ENCODE measurements at regions not wholly inside any gene's neighbourhood (a gene's known extent, or its start where the extent isn't known, plus 50 kb on each side); places are given as distances from the start of the nearest gene placed in this dataset.

- Histone ChIP-seq H4K20me1 (ENCODE audit: insufficient read depth, low read length, poor library complexity, severe bottlenecking) (no peaks in the 10 kb centered on the region), H3K4me2 (ENCODE audit: low read depth, low read length, poor library complexity, severe bottlenecking) (no peak overlapping the region), H3K4me1 (ENCODE audit: insufficient read depth, low read length, poor library complexity, severe bottlenecking) (no peaks in the 10 kb centered on the region), H3K79me2 (ENCODE audit: insufficient read depth, low read length) (no peaks in the 10 kb centered on the region), H3K9ac (ENCODE audit: low read depth, low read length, poor library complexity, severe bottlenecking) (no peak overlapping the region), H3K4me3 (ENCODE audit: low read length, poor library complexity, severe bottlenecking) (no peak overlapping the region), H3K36me3 (ENCODE audit: insufficient read depth, low read length) (no peaks in the 10 kb centered on the region), H3K27me3 (ENCODE audit: insufficient read depth, low read length, poor library complexity, severe bottlenecking) (no peaks in the 10 kb centered on the region), H3F3A (ENCODE audit: low read depth) (no peaks in the 10 kb centered on the region), H2AFZ (ENCODE audit: low read length) (no peak overlapping the region), H3K9me3 (ENCODE audit: insufficient read depth, low read depth, low read length) (no peaks in the 10 kb centered on the region), H3K9me2 (replicated peaks; ENCODE audit: low read depth, low read length) (no peaks in the 10 kb centered on the region)
- TF ChIP-seq, protein P1, sequence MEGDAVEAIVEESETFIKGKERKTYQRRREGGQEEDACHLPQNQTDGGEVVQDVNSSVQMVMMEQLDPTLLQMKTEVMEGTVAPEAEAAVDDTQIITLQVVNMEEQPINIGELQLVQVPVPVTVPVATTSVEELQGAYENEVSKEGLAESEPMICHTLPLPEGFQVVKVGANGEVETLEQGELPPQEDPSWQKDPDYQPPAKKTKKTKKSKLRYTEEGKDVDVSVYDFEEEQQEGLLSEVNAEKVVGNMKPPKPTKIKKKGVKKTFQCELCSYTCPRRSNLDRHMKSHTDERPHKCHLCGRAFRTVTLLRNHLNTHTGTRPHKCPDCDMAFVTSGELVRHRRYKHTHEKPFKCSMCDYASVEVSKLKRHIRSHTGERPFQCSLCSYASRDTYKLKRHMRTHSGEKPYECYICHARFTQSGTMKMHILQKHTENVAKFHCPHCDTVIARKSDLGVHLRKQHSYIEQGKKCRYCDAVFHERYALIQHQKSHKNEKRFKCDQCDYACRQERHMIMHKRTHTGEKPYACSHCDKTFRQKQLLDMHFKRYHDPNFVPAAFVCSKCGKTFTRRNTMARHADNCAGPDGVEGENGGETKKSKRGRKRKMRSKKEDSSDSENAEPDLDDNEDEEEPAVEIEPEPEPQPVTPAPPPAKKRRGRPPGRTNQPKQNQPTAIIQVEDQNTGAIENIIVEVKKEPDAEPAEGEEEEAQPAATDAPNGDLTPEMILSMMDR (conservative IDR thresholded peaks at IDR 0.05; ENCODE audit: low read length), result no peak
- no peak for TF ChIP-seq EZH2phosphoT487 (IDR thresholded peaks at IDR 0.05; ENCODE audit: borderline replicate concordance)
Measured at GRCh38 chr13:44299152-44299943, 74.3 kb upstream of the SERP2 start.

DNA sequence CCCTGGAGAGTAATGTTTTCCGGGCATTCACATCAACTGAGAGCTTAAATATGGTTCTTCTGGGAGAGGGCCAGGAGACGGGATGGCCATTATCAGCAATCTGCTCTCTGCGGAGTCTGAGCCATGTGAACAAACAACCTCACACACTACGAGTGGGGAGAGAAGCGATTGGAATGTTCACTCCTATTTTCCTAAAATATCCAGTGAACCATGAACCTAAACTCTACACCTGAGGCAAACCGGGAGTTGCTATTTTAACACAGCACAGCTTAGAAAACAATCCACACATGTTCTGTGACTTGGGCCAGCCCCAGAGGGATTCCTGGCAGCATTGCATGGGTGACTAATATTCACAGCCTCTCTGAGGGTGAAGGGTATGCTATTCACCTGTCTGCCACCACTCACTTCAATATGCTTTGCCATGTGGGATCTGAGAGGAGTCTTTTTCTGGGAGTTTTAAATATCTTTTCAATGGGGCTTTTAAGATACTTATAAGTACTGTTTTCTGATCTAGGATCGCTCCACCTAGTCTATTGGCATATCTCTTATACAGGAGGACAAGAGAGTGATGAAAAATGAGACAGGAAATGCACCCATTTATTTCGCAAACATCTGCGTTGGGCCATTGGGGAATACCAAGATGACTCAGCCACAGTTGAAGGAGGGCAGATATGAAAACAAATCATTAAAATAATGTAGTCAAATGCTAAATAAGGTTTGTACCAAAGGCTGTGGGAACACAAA is 72.6 kb upstream of the SERP2 start:
- no peaks in the 10 kb centered on the region for H3K27me3 ChIP-seq (ENCODE audit: insufficient read depth, low read length, poor library complexity, severe bottlenecking)
- H3K36me3 ChIP-seq (ENCODE audit: insufficient read depth, low read length), result no peaks in the 10 kb centered on the region
- H3K4me2 ChIP-seq (ENCODE audit: low read depth, low read length, poor library complexity, severe bottlenecking), result no peak overlapping the region
- no peaks in the 10 kb centered on the region for H3K79me2 ChIP-seq (ENCODE audit: insufficient read depth, low read length)
- no peak overlapping the region for H3K9ac ChIP-seq (ENCODE audit: low read depth, low read length, poor library complexity, severe bottlenecking)
- H3K9me3 ChIP-seq (ENCODE audit: insufficient read depth, low read depth, low read length), result no peaks in the 10 kb centered on the region
- H3K4me1 ChIP-seq (ENCODE audit: insufficient read depth, low read length, poor library complexity, severe bottlenecking), result no peaks in the 10 kb centered on the region
- H3F3A ChIP-seq (ENCODE audit: low read depth), result no peaks in the 10 kb centered on the region
- no peaks in the 10 kb centered on the region for H3K9me2 ChIP-seq (replicated peaks; ENCODE audit: low read depth, low read length)
- H3K4me3 ChIP-seq (ENCODE audit: low read length, poor library complexity, severe bottlenecking), result no peak overlapping the region
- H4K20me1 ChIP-seq (ENCODE audit: insufficient read depth, low read length, poor library complexity, severe bottlenecking), result no peaks in the 10 kb centered on the region
- TF ChIP-seq, protein P1 (conservative IDR thresholded peaks at IDR 0.05; ENCODE audit: low read length), result no peak
- no peak for TF ChIP-seq EZH2phosphoT487 (IDR thresholded peaks at IDR 0.05; ENCODE audit: borderline replicate concordance)
- no peak overlapping the region for H2AFZ ChIP-seq (ENCODE audit: low read length)

GRCh38 chr13:44301639-44302015 is 72.0 kb upstream of the SERP2 start:
- Histone ChIP-seq H3K4me1 (ENCODE audit: insufficient read depth, low read length, poor library complexity, severe bottlenecking) (no peaks in the 10 kb centered on the region), H3K9me2 (replicated peaks; ENCODE audit: low read depth, low read length) (no peaks in the 10 kb centered on the region), H3K4me3 (ENCODE audit: low read length, poor library complexity, severe bottlenecking) (no peak overlapping the region), H3K4me2 (ENCODE audit: low read depth, low read length, poor library complexity, severe bottlenecking) (no peak overlapping the region), H3K9me3 (ENCODE audit: insufficient read depth, low read depth, low read length) (no peaks in the 10 kb centered on the region), H2AFZ (ENCODE audit: low read length) (no peak overlapping the region), H3K36me3 (ENCODE audit: insufficient read depth, low read length) (no peaks in the 10 kb centered on the region), H4K20me1 (ENCODE audit: insufficient read depth, low read length, poor library complexity, severe bottlenecking) (no peaks in the 10 kb centered on the region), H3K9ac (ENCODE audit: low read depth, low read length, poor library complexity, severe bottlenecking) (no peak overlapping the region), H3F3A (ENCODE audit: low read depth) (no peaks in the 10 kb centered on the region), H3K27me3 (ENCODE audit: insufficient read depth, low read length, poor library complexity, severe bottlenecking) (no peaks in the 10 kb centered on the region), H3K79me2 (ENCODE audit: insufficient read depth, low read length) (no peaks in the 10 kb centered on the region)
- TF ChIP-seq EZH2phosphoT487 (IDR thresholded peaks at IDR 0.05; ENCODE audit: borderline replicate concordance), result no peak
- TF ChIP-seq, protein P1 (conservative IDR thresholded peaks at IDR 0.05; ENCODE audit: low read length), result no peak
